GM18517 (cell line): ENCODE measurements at regions not wholly inside any gene's neighbourhood (a gene's known extent, or its start where the extent isn't known, plus 50 kb on each side); places are given as distances from the start of the nearest gene placed in this dataset.

Experiments used
- ATAC-seq: cut with Tn5 transposase; IDR thresholded peaks from one replicate; pipeline ENCODE4 v1.9.1; 2021; ENCODE audit warnings: mild to moderate bottlenecking, moderate library complexity; ENCODE audit not compliant: unreplicated experiment

- no peak for ATAC-seq
These were observed 214.1 kb downstream of the REEP3 start for GRCh38 chr10:63735305-63735704.

GRCh38 chr10:63738410-63738809 lies 217.2 kb downstream of the REEP3 start:
- no peak for ATAC-seq

GRCh38 chr10:63744060-63744941 lies 223.1 kb downstream of the REEP3 start:
- no peak for ATAC-seq

GRCh38 chr10:63749915-63750314 lies 228.7 kb downstream of the REEP3 start:
- ATAC-seq = no peak

- no peak for ATAC-seq
These were observed 230.6 kb downstream of the REEP3 start for GRCh38 chr10:63751836-63752235.

- no peak for ATAC-seq
These were observed 231.1 kb downstream of the REEP3 start for GRCh38 chr10:63752318-63752717.

GRCh38 chr10:63753808-63754207 lies 232.6 kb downstream of the REEP3 start:
- ATAC-seq = no peak

- ATAC-seq = no peak
These were observed 234.2 kb downstream of the REEP3 start for GRCh38 chr10:63755441-63755840.

GRCh38 chr10:63757067-63757466 lies 235.9 kb downstream of the REEP3 start:
- no peak for ATAC-seq

GRCh38 chr10:63758080-63758479 lies 236.9 kb downstream of the REEP3 start:
- no peak for ATAC-seq

GRCh38 chr10:63759335-63759734 lies 238.1 kb downstream of the REEP3 start:
- no peak for ATAC-seq

- ATAC-seq = no peak
These were observed 239.0 kb downstream of the REEP3 start for GRCh38 chr10:63760034-63760707.

GRCh38 chr10:63760708-63761047 lies 239.5 kb downstream of the REEP3 start:
- no peak for ATAC-seq

GRCh38 chr10:63761243-63761642 lies 240.0 kb downstream of the REEP3 start:
- ATAC-seq = no peak

- no peak for ATAC-seq
These were observed 242.5 kb downstream of the REEP3 start for GRCh38 chr10:63763744-63764143.

- ATAC-seq = no peak
These were observed 243.9 kb downstream of the REEP3 start for GRCh38 chr10:63765126-63765525.

GRCh38 chr10:63766745-63767137 lies 245.5 kb downstream of the REEP3 start:
- no peak for ATAC-seq

GRCh38 chr10:63767138-63767801 lies 246.1 kb downstream of the REEP3 start:
- ATAC-seq = no peak

- no peak for ATAC-seq
These were observed 248.2 kb downstream of the REEP3 start for GRCh38 chr10:63769367-63769766.

- ATAC-seq = no peak
These were observed 249.3 kb downstream of the REEP3 start for GRCh38 chr10:63770523-63770922.

GRCh38 chr10:63772491-63772890 lies 251.3 kb downstream of the REEP3 start:
- ATAC-seq = no peak

GRCh38 chr10:63773106-63773505 lies 251.9 kb downstream of the REEP3 start:
- no peak for ATAC-seq
